Right lobe of liver (tissue), 6 donors: ENCODE measurements at regions not wholly inside any gene's neighbourhood (a gene's known extent, or its start where the extent isn't known, plus 50 kb on each side); places are given as distances from the start of the nearest gene placed in this dataset.

Experiments
- ATAC-seq, 4 donors: fragments of 200-7000 bp; cut with Tn5 transposase; one replicate each; pipeline ENCODE4 v1.9.1; 2020; ENCODE audit warnings: mild to moderate bottlenecking in 4 of 4, moderate library complexity in 4 of 4
- DNase-seq, 3 donors: peaks; one replicate each; pipeline ENCODE4 v3.0.0-alpha.2; 2020
- H3K27ac ChIP-seq, 3 donors: fragments of 200-600 bp; one replicate each; pipeline ENCODE4 v1.8.0; 2022
- H3K27me3 ChIP-seq, 2 donors: fragments of 200-600 bp; one replicate each; pipeline ENCODE4 v1.8.0; 2022
- H3K36me3 ChIP-seq, 4 donors: fragments of 200-600 bp; sonication (generic) in 1 of 4; one replicate each; pipeline versions ENCODE4 v1.5.1 to v1.8.0; 2017 to 2022; ENCODE audit warnings: control low read depth in 1 of 4
- H3K4me1 ChIP-seq, 4 donors: fragments of 200-600 bp; sonication (generic) in 1 of 4; one replicate each; pipeline versions ENCODE4 v1.5.1 to v1.8.0; 2017 to 2022; ENCODE audit warnings: control low read depth in 1 of 4
- H3K4me3 ChIP-seq, 3 donors: fragments of 200-600 bp; one replicate each; pipeline ENCODE4 v1.8.0; 2022
- H3K9me3 ChIP-seq, 4 donors: fragments of 200-600 bp; sonication (generic) in 1 of 4; one replicate each; pipeline versions ENCODE4 v1.5.1 to v1.8.0; 2017 to 2022; ENCODE audit warnings: control low read depth in 1 of 4
- POLR2A ChIP-seq: fragments of 450-650 bp; IDR thresholded peaks from one replicate; pipeline ENCODE4 v1.6.1; 2017; ENCODE audit warnings: antibody characterized with exemption, mild to moderate bottlenecking
- WGBS: methylation state at CpG from one replicate; pipeline ENCODE4 v1.1.6; 2018; ENCODE audit warnings: low coverage, low lambda C conversion rate; ENCODE audit not compliant: insufficient coverage; ENCODE audit errors: missing lambda C conversion rate; 5-methylcytosine and 5-hydroxymethylcytosine counted together
- intact Hi-C, 2 donors: fragments of 100-400 bp; cut with DNase I; formaldehyde crosslinking; loops; one replicate each; pipeline versions ENCODE4 v1.11.2 to v1.14.1; 2022
- TF ChIP-seq, protein P1 (sequence below), 4 donors: fragments of 200-600 bp in 3 of 4; fragments of 450-650 bp in 1 of 4; IDR thresholded peaks; one replicate each; pipeline versions ENCODE4 v1.5.1 to v1.8.0; 2016 to 2022; ENCODE audit warnings: antibody characterized with exemption in 4 of 4, mild to moderate bottlenecking in 2 of 4
- donor health status: DM: no; HTN: yes; CAD: no.
- donor health status: DM: no; HTN: no; CAD: no.
- donor health status: DM: no; HTN: no; CAD: no.
- donor health status: DM: no; HTN: yes; CAD: no.
- donor health status: DM: no; HTN: yes; CAD: no.

GRCh38 chr10:107831772-107832171 lies 667.3 kb upstream of the SORCS1 start:
- H3K27me3 ChIP-seq: no peaks in the 10 kb centered on the region
- 31% methylated on average over 2 of the region's 2 CpGs for WGBS
- H3K4me3 ChIP-seq: no peak overlapping the region
- H3K27ac ChIP-seq: no peak overlapping the region
- intact Hi-C loops: no loop called here
- no peaks in the 10 kb centered on the region for H3K9me3 ChIP-seq
- H3K4me1 ChIP-seq: no peaks in the 10 kb centered on the region
- TF ChIP-seq, protein P1, sequence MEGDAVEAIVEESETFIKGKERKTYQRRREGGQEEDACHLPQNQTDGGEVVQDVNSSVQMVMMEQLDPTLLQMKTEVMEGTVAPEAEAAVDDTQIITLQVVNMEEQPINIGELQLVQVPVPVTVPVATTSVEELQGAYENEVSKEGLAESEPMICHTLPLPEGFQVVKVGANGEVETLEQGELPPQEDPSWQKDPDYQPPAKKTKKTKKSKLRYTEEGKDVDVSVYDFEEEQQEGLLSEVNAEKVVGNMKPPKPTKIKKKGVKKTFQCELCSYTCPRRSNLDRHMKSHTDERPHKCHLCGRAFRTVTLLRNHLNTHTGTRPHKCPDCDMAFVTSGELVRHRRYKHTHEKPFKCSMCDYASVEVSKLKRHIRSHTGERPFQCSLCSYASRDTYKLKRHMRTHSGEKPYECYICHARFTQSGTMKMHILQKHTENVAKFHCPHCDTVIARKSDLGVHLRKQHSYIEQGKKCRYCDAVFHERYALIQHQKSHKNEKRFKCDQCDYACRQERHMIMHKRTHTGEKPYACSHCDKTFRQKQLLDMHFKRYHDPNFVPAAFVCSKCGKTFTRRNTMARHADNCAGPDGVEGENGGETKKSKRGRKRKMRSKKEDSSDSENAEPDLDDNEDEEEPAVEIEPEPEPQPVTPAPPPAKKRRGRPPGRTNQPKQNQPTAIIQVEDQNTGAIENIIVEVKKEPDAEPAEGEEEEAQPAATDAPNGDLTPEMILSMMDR (IDR thresholded peaks at IDR 0.05): no peak
- no peak for TF ChIP-seq POLR2A
- H3K36me3 ChIP-seq: no peaks in the 10 kb centered on the region
- DNase-seq: no peak
- ATAC-seq: no peak

- Histone ChIP-seq H3K27me3 (no peaks in the 10 kb centered on the region), H3K4me3 (no peak overlapping the region), H3K4me1 (no peaks in the 10 kb centered on the region), H3K36me3 (no peaks in the 10 kb centered on the region), H3K27ac (no peak overlapping the region), H3K9me3 (no peaks in the 10 kb centered on the region)
- DNase-seq (no peak), ATAC-seq (no peak)
- intact Hi-C loops: no loop called here
- TF ChIP-seq, protein P1 (IDR thresholded peaks at IDR 0.05): no peak
- TF ChIP-seq POLR2A: no peak
- 63% methylated on average over 3 of the region's 3 CpGs for WGBS
These were observed 664.7 kb upstream of the SORCS1 start for GRCh38 chr10:107829161-107829560.

- H3K27me3 ChIP-seq: no peaks in the 10 kb centered on the region
- intact Hi-C loops: no loop called here
- no peak for DNase-seq
- H3K4me3 ChIP-seq: no peak overlapping the region
- TF ChIP-seq, protein P1 (IDR thresholded peaks at IDR 0.05): no peak
- no peak for TF ChIP-seq POLR2A
- ATAC-seq: no peak
- H3K36me3 ChIP-seq: no peaks in the 10 kb centered on the region
- H3K9me3 ChIP-seq: no peaks in the 10 kb centered on the region
- no peak overlapping the region for H3K27ac ChIP-seq
- 74% methylated on average over 4 of the region's 4 CpGs for WGBS
- H3K4me1 ChIP-seq: no peaks in the 10 kb centered on the region
These were observed 661.7 kb upstream of the SORCS1 start for GRCh38 chr10:107826171-107826570.

DNA sequence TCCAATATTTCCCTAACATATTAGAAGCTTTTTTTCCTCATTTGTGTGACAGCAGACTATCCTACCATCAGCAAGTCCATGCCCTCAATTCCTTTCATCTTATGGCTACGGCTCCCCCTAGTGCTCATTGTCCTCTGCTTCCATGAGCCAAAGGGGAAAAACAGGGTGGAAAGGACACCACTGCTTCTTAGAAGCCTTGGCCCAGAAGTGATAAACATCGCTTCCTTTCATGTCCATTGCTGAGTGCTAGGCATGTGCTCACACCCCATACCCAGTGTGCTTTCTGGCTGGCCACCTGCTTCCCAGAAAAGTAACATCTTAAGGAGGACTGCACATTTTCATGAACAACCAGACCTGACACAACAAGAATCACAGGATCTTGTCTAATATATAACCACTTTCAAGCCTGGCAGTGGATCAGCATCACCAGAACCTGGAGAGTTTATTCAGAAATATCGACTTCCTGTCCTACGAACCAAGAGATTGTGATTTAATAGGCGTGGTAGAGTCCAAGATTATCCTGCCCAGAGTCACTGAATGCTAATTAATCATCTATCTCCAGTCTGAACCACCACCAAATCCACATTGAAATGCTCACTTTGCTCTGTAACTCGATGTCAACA lies 650.5 kb upstream of the SORCS1 start:
- ATAC-seq (peak; percentile 71 to 80 (median 77)), DNase-seq (peak in 2 of 3 donors; percentile 20 to 60)
- no peaks in the 10 kb centered on the region for H3K9me3 ChIP-seq
- H3K4me1 ChIP-seq: no peaks in the 10 kb centered on the region
- H3K4me3 ChIP-seq: no peak overlapping the region
- no peaks in the 10 kb centered on the region for H3K27me3 ChIP-seq
- H3K27ac ChIP-seq: no peak overlapping the region
- intact Hi-C loops: no loop called here
- 14% methylated on average over 6 of the region's 6 CpGs for WGBS
- H3K36me3 ChIP-seq: no peaks in the 10 kb centered on the region
- TF ChIP-seq, protein P1 (IDR thresholded peaks at IDR 0.05): peak; percentile 48 to 67 (median 62)
- TF ChIP-seq POLR2A: no peak
